ENCODE measurements at regions not wholly inside any gene's neighbourhood (a gene's known extent, or its start where the extent isn't known, plus 50 kb on each side); places are given as distances from the start of the nearest gene placed in this dataset.
A peak's percentile ranks its signal among the peaks of the same experiment; 100 is the strongest.

DNA sequence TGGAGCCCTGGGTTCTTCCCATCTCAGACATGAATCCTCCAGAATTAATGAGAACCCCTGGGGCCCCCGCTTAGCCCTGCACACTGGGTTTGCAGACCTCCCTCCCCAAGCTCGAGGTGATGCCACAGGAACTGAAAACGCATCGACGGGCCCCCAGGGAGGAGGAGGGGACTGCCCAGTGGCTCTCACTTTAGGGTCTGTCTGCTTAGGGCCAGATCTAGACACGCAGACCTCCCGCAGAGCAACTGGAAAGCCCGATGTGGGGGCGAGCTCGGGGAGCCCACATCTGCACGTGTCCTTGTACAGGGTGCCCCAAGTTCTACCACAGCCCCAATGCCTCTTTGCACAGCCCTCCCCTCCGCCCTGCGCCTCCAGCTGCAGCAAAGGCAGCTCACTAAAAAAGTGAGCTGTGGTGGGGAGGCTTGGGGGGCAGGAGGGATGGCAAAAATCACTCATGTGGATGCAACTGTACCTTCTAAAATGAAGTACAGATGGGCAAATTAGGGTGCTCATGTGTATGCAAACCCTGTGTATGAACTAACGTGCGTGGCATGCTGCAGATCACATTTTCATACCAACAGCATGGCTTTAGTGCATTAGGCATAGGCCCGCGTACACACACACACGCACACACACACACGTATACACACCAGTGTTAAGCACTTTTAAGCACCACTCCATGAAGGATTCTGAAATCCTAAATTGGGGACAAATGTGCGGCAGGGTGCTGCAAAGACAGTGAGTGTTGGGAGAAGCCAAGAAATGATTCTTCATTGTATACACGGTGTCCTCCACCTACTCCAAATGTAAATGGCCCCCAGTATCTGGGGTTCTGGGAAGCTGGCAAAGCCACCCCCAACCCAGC lies 99.9 kb upstream of the MAP1LC3B2 start:
- POLR2A ChIA-PET = no interaction called here
- CTCF ChIA-PET = interaction anchor here (0.5 to 0.9 kb wide), 2 partner anchors 12 to 34 kb away, joined by 3 read pairs; no protein-coding TSS in a partner anchor
- DNase-seq (ENCODE audit: low read depth) = no peak
- no peak overlapping the region for H3K4me3 ChIP-seq (ENCODE audit: low read depth, low read length)
- TF ChIP-seq, protein P1, sequence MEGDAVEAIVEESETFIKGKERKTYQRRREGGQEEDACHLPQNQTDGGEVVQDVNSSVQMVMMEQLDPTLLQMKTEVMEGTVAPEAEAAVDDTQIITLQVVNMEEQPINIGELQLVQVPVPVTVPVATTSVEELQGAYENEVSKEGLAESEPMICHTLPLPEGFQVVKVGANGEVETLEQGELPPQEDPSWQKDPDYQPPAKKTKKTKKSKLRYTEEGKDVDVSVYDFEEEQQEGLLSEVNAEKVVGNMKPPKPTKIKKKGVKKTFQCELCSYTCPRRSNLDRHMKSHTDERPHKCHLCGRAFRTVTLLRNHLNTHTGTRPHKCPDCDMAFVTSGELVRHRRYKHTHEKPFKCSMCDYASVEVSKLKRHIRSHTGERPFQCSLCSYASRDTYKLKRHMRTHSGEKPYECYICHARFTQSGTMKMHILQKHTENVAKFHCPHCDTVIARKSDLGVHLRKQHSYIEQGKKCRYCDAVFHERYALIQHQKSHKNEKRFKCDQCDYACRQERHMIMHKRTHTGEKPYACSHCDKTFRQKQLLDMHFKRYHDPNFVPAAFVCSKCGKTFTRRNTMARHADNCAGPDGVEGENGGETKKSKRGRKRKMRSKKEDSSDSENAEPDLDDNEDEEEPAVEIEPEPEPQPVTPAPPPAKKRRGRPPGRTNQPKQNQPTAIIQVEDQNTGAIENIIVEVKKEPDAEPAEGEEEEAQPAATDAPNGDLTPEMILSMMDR (IDR thresholded peaks at IDR 0.05; ENCODE audit: insufficient read depth, low read depth, low read length) = no peak
- H3K27me3 ChIP-seq (ENCODE audit: control insufficient read depth, insufficient read depth, low read length) = no peaks in the 10 kb centered on the region
- H3K36me3 ChIP-seq (ENCODE audit: control insufficient read depth, insufficient read depth, low read length) = no peaks in the 10 kb centered on the region

DNA sequence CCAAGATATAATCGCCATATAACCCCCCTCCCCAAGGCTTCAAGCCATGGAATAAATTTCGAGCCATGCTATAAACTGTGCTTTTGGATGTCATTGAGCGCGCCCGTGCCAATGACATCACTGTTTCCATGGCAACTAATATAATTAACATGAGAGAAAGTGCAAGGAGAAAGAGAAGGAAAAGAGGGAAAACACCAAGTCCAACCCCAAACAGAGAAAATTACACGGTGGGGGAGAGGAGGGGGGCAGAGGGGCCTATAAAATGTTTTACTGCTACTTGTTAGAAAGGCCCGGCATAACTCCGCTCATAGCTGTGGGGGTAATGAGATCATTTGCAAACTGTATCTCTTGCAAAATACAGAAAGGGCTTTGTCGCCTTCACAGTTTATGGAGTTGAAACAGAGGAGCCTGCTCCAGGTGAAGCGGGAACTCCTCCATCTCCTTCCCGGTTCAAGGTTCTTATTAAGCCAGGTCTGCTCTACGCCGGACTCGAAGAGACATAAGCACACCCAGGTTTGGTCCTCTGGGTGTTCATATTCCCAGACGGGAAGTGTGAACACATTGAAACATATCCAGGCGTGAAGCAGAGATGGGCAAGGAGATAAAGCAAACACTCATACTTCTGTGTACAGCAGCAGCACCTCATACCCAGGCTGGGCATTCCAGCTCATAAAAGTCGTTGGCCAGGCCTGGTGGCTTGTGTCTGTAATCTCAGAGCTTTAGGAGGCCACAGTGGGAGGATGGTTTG lies 99.1 kb upstream of the MAP1LC3B2 start:
- no peak overlapping the region for H3K4me3 ChIP-seq (ENCODE audit: low read depth, low read length)
- TF ChIP-seq, protein P1 (IDR thresholded peaks at IDR 0.05; ENCODE audit: insufficient read depth, low read depth, low read length) = no peak
- ChIA-PET POLR2A (no interaction called here), CTCF (no interaction called here)
- peak; percentile 4 for DNase-seq (ENCODE audit: low read depth)
- no peaks in the 10 kb centered on the region for H3K27me3 ChIP-seq (ENCODE audit: control insufficient read depth, insufficient read depth, low read length)
- H3K36me3 ChIP-seq (ENCODE audit: control insufficient read depth, insufficient read depth, low read length) = no peaks in the 10 kb centered on the region

DNA sequence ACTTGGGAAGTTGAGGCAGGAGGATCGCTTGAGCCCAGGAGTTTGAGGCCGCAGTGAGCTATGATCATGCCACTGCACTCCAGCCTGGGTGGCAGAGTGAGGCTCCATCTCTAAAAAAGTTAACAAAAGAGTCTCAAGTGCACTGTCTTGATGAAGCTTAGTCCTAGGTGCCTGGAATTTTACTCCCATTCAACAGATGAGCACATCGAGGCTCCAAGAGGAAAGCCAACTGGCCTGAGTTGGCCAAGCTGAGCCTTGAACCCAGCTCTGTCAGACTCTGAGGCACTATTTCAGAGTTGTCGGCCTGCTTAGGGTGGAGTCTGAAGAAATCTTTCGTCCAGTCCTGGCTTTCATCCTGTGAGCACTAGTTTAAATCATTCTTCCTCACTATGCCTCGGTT lies 98.1 kb upstream of the MAP1LC3B2 start:
- POLR2A ChIA-PET = no interaction called here
- TF ChIP-seq, protein P1 (IDR thresholded peaks at IDR 0.05; ENCODE audit: insufficient read depth, low read depth, low read length) = no peak
- no peak for DNase-seq (ENCODE audit: low read depth)
- Histone ChIP-seq H3K27me3 (ENCODE audit: control insufficient read depth, insufficient read depth, low read length) (no peaks in the 10 kb centered on the region), H3K4me3 (ENCODE audit: low read depth, low read length) (no peak overlapping the region), H3K36me3 (ENCODE audit: control insufficient read depth, insufficient read depth, low read length) (no peaks in the 10 kb centered on the region)
- CTCF ChIA-PET = no interaction called here

DNA sequence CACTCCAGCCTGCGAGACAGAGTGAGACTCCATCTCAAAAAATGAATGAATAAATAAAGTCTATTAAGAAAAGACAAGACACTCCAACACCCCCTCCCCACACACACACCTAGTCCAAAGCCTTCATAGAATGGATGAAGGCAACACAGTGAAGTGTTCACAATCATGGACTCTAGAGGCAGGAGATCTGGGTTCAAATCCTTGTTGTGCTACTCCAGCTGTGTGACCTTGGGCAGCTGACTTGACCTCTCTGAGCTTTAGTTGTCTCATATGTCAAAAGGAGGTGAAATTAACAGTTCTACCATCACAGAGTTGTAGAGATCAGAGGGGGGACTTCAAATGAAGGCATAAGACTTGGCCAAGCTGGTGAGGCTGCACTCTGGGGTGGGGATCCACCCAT lies 95.8 kb upstream of the MAP1LC3B2 start:
- H3K36me3 ChIP-seq (ENCODE audit: control insufficient read depth, insufficient read depth, low read length) = no peaks in the 10 kb centered on the region
- no peaks in the 10 kb centered on the region for H3K27me3 ChIP-seq (ENCODE audit: control insufficient read depth, insufficient read depth, low read length)
- no peak for DNase-seq (ENCODE audit: low read depth)
- TF ChIP-seq, protein P1 (IDR thresholded peaks at IDR 0.05; ENCODE audit: insufficient read depth, low read depth, low read length) = no peak
- ChIA-PET CTCF (interaction anchor here (0.6 kb wide), 1 partner anchor 1505 kb away, joined by 3 read pairs; no protein-coding TSS in a partner anchor), POLR2A (no interaction called here)
- no peak overlapping the region for H3K4me3 ChIP-seq (ENCODE audit: low read depth, low read length)

DNA sequence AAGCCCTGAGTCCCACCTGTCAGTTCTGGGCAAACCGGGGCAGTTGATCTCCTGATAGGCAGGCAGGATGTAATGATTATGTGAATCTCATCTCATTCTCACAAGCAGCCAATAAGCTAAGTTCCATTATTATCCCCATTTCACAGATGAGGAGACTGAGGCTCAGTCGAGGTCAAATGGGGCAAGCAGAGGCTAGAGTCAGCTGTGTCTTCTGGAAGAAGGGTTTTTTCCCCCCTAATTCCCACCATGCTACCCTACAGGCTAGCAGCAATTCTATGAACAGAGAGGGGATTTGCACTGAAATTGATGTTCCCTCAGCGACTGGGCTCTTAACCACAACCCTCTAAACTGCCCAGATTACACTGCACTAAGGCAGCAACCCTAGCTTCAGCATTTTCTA lies 93.8 kb upstream of the MAP1LC3B2 start:
- DNase-seq (ENCODE audit: low read depth) = no peak
- TF ChIP-seq, protein P1 (IDR thresholded peaks at IDR 0.05; ENCODE audit: insufficient read depth, low read depth, low read length) = no peak
- ChIA-PET POLR2A (no interaction called here), CTCF (interaction anchor here (0.6 to 1.4 kb wide), 4 partner anchors 12 to 1213 kb away, joined by 3 to 4 read pairs (median 3); no protein-coding TSS in a partner anchor)
- H3K36me3 ChIP-seq (ENCODE audit: control insufficient read depth, insufficient read depth, low read length) = no peaks in the 10 kb centered on the region
- no peaks in the 10 kb centered on the region for H3K27me3 ChIP-seq (ENCODE audit: control insufficient read depth, insufficient read depth, low read length)
- no peak overlapping the region for H3K4me3 ChIP-seq (ENCODE audit: low read depth, low read length)
